ENCODE measurements at regions not wholly inside any gene's neighbourhood (a gene's known extent, or its start where the extent isn't known, plus 50 kb on each side); places are given as distances from the start of the nearest gene placed in this dataset.

GRCh38 chr15:62558640-62559380, 393.7 kb upstream of the C2CD4B start:
- DNase-seq, result no peak

GRCh38 chr15:62559381-62559733, 394.3 kb upstream of the C2CD4B start:
- no peak for DNase-seq

- no peak for DNase-seq
These were observed 396.0 kb upstream of the C2CD4B start for GRCh38 chr15:62561059-62561519.

GRCh38 chr15:62561571-62561970, 396.5 kb upstream of the C2CD4B start:
- DNase-seq, result no peak

- DNase-seq, result no peak
These were observed 400.0 kb upstream of the C2CD4B start for GRCh38 chr15:62564886-62565633.

- DNase-seq, result no peak
These were observed 400.5 kb upstream of the C2CD4B start for GRCh38 chr15:62565634-62566026.

- no peak for DNase-seq
These were observed 401.2 kb upstream of the C2CD4B start for GRCh38 chr15:62566248-62566647.

- no peak for DNase-seq
These were observed 402.4 kb upstream of the C2CD4B start for GRCh38 chr15:62567501-62567900.

GRCh38 chr15:62568004-62568403, 402.9 kb upstream of the C2CD4B start:
- DNase-seq, result no peak

- DNase-seq, result no peak
These were observed 403.6 kb upstream of the C2CD4B start for GRCh38 chr15:62568702-62569101.

- DNase-seq, result no peak
These were observed 404.6 kb upstream of the C2CD4B start for GRCh38 chr15:62569460-62570404.

GRCh38 chr15:62570405-62570783, 405.3 kb upstream of the C2CD4B start:
- no peak for DNase-seq

GRCh38 chr15:62571072-62571471, 406.0 kb upstream of the C2CD4B start:
- no peak for DNase-seq

GRCh38 chr15:62572797-62573196, 407.7 kb upstream of the C2CD4B start:
- no peak for DNase-seq

- DNase-seq, result no peak
These were observed 408.8 kb upstream of the C2CD4B start for GRCh38 chr15:62573876-62574275.

- no peak for DNase-seq
These were observed 413.5 kb upstream of the C2CD4B start for GRCh38 chr15:62578546-62578945.

GRCh38 chr15:62578960-62579359, 413.9 kb upstream of the C2CD4B start:
- no peak for DNase-seq

- no peak for DNase-seq
These were observed 414.8 kb upstream of the C2CD4B start for GRCh38 chr15:62579842-62580241.

GRCh38 chr15:62582580-62582979, 417.5 kb upstream of the C2CD4B start:
- DNase-seq, result no peak

GRCh38 chr15:62584301-62585235, 419.5 kb upstream of the C2CD4B start:
- no peak for DNase-seq

- DNase-seq, result no peak
These were observed 424.0 kb upstream of the C2CD4B start for GRCh38 chr15:62588938-62589670.
